HepG2 (cell line): ENCODE measurements at regions not wholly inside any gene's neighbourhood (a gene's known extent, or its start where the extent isn't known, plus 50 kb on each side); places are given as distances from the start of the nearest gene placed in this dataset.

Experiments
- ATAC-seq: fragments of 200-7000 bp; cut with Tn5 transposase; 3 replicates; pipeline ENCODE4 v1.9.1; 2020; ENCODE audit warnings: mild to moderate bottlenecking, moderate library complexity
- BruUV-seq: library from RNA; stranded (reverse); fragments of 400-500 nt; replicated peaks from 2 replicates; lab custom pipeline; 2021; lab: Mats Ljungman, UMichigan
- CTCF ChIA-PET: fragments of 300-600 bp; formaldehyde crosslinking; extraction: SDS; loops from one replicate; lab custom pipeline; 2021; ENCODE audit warnings: low total read pairs, inconsistent platforms, low intra/inter-chr PET ratio; lab: Yijun Ruan, JAX
- POLR2A ChIA-PET: fragments of 350-600 bp; sonication (Branson Sonifier 250); formaldehyde crosslinking; loops from one replicate; lab custom pipeline; 2020; ENCODE audit warnings: antibody characterized with exemption, inconsistent platforms; lab: Yijun Ruan, JAX
- DNase-seq: peaks from one replicate; pipeline ENCODE4 v3.0.0-alpha.2; 2015; ENCODE audit warnings: low spot score
- FAIRE-seq: peaks from 3 replicates; lab custom pipeline; 2011; peaks lifted over from hg19 to GRCh38; lab: Jason Lieb, UNC
- H2AFZ ChIP-seq: one replicate; pipeline ENCODE4 v1.6.1; 2011; ENCODE audit warnings: low read length, inconsistent platforms
- H3K27ac ChIP-seq: fragments of 300-600 bp; 3 replicates; pipeline ENCODE4 v1.8.0; 2011; ENCODE audit warnings: mixed run types, mild to moderate bottlenecking, mixed read lengths, low read length, inconsistent platforms; ENCODE audit not compliant: insufficient read depth; ENCODE audit errors: extremely low read length
- H3K27me3 ChIP-seq, 2 experiments: fragments of 200-600 bp in 1 of 2; 2 replicates in 1 of 2; 3 replicates in 1 of 2; pipeline versions ENCODE4 v1.6.0 to v1.8.0; 2011; ENCODE audit warnings: low read length in 2 of 2, mild to moderate bottlenecking in 2 of 2, moderate library complexity in 2 of 2, inconsistent platforms in 1 of 2; ENCODE audit not compliant: insufficient read depth in 2 of 2, control insufficient read depth in 1 of 2
- H3K36me3 ChIP-seq, 2 experiments: fragments of 200-600 bp in 1 of 2; replicated peaks in 1 of 2; 2 replicates in 1 of 2; 3 replicates in 1 of 2; pipeline versions ENCODE4 v1.5.1 to v1.8.0; 2011; ENCODE audit warnings: low read length in 2 of 2, inconsistent platforms in 1 of 2; ENCODE audit not compliant: insufficient read depth in 2 of 2, control insufficient read depth in 1 of 2
- H3K4me1 ChIP-seq: 2 replicates; pipeline ENCODE4 v1.5.1; 2012; ENCODE audit warnings: low read length, inconsistent platforms; ENCODE audit not compliant: insufficient read depth
- H3K4me2 ChIP-seq: 2 replicates; pipeline ENCODE4 v1.6.0; 2011; ENCODE audit warnings: low read depth, low read length, inconsistent platforms
- H3K4me3 ChIP-seq, 3 experiments: fragments of 200-600 bp in 1 of 3; sonication (generic), shearing (Covaris generic) in 1 of 3; replicated peaks in 1 of 3; 2 replicates each; pipeline ENCODE4 v1.5.1; 2011 to 2016; ENCODE audit warnings: low read length in 3 of 3, inconsistent platforms in 2 of 3, low read depth in 2 of 3, mild to moderate bottlenecking in 2 of 3, control low read depth in 1 of 3, mixed read lengths in 1 of 3; ENCODE audit not compliant: insufficient read depth in 1 of 3
- H3K79me2 ChIP-seq: one replicate; pipeline ENCODE4 v1.6.1; 2011; ENCODE audit warnings: low read length, inconsistent platforms; ENCODE audit not compliant: insufficient read depth
- H3K9ac ChIP-seq: 2 replicates; pipeline ENCODE4 v1.6.0; 2011; ENCODE audit warnings: mild to moderate bottlenecking, low read depth, low read length, inconsistent platforms; ENCODE audit not compliant: insufficient read depth
- H3K9me3 ChIP-seq: 2 replicates; pipeline ENCODE4 v1.5.1; 2012; ENCODE audit warnings: mild to moderate bottlenecking, low read length
- H4K20me1 ChIP-seq: 2 replicates; pipeline ENCODE4 v1.6.0; 2011; ENCODE audit warnings: inconsistent platforms, mild to moderate bottlenecking, low read length, moderate library complexity; ENCODE audit not compliant: insufficient read depth
- ASH2L ChIP-seq: fragments of 300-600, 200-600 bp; sonication (generic); IDR thresholded peaks from 2 replicates; pipeline ENCODE4 v1.7.0; 2017; ENCODE audit warnings: low read depth, mild to moderate bottlenecking, moderate library complexity, mixed read lengths, low read length; ENCODE audit not compliant: insufficient read length
- ERF ChIP-seq: IDR thresholded peaks from 2 replicates; pipeline ENCODE4 v1.6.1; 2018; ENCODE audit warnings: missing biosample characterization, missing genetic modification reagents
- ZNF737 ChIP-seq: sonication (generic); formaldehyde crosslinking; IDR thresholded peaks from 2 replicates; pipeline ENCODE4 v1.5.0; 2020; ENCODE audit warnings: missing genetic modification reagents, mild to moderate bottlenecking, borderline replicate concordance
- ZNF773 ChIP-seq: sonication (generic); formaldehyde crosslinking; IDR thresholded peaks from 2 replicates; pipeline ENCODE4 v1.4.0; 2020; ENCODE audit warnings: missing genetic modification reagents, borderline replicate concordance
- ZSCAN31 ChIP-seq: sonication (generic); formaldehyde crosslinking; IDR thresholded peaks from 2 replicates; pipeline ENCODE4 v1.5.0; 2020; ENCODE audit warnings: low read depth, mild to moderate bottlenecking, missing genetic modification reagents
- WGBS: methylation state at CpG from one replicate; pipeline ENCODE4 v1.1.6; 2017; ENCODE audit warnings: low lambda C conversion rate; 5-methylcytosine and 5-hydroxymethylcytosine counted together
- in situ Hi-C: cut with HindIII; loops from 2 replicates; pipeline ENCODE4 v1.10.0; 2017; ENCODE audit warnings: low pct_unique_long_range_greater_than_20kb; ENCODE audit not compliant: extremely low pct_ligation_motif_present
- intact Hi-C: fragments of 100-400 bp; cut with micrococcal nuclease; formaldehyde crosslinking; loops from one replicate; pipeline ENCODE4 v1.10.0; 2022; ENCODE audit not compliant: unreplicated experiment
- TF ChIP-seq, protein P1 (sequence below): sonication (generic); formaldehyde crosslinking; IDR thresholded peaks from 2 replicates; pipeline ENCODE4 v1.8.0; 2022; ENCODE audit warnings: missing genetic modification reagents, mild to moderate bottlenecking, borderline replicate concordance
- TF ChIP-seq, protein P2 (sequence below): fragments of 450-650 bp; IDR thresholded peaks from 2 replicates; pipeline ENCODE4 v1.6.1; 2016

GRCh38 chr13:112202966-112203365, 136.0 kb downstream of the SOX1 start (continued):
- TF ChIP-seq, protein P1, sequence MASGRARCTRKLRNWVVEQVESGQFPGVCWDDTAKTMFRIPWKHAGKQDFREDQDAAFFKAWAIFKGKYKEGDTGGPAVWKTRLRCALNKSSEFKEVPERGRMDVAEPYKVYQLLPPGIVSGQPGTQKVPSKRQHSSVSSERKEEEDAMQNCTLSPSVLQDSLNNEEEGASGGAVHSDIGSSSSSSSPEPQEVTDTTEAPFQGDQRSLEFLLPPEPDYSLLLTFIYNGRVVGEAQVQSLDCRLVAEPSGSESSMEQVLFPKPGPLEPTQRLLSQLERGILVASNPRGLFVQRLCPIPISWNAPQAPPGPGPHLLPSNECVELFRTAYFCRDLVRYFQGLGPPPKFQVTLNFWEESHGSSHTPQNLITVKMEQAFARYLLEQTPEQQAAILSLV (CRISPR knock-in tag): no peak
- TF ChIP-seq ZSCAN31 (CRISPR knock-in tag) (no peak), ZNF773 (CRISPR knock-in tag) (no peak), ERF (no peak)

- H3K27me3 ChIP-seq: peaks cover 7 to 67% of the 10 kb centered on the region in 2 experiments
- no TSS peak for BruUV-seq
- POLR2A ChIA-PET: no interaction called here
- DNase-seq (no peak), FAIRE-seq (no peak), ATAC-seq (no peak)
- H2AFZ ChIP-seq: no peak overlapping the region
- H3K27ac ChIP-seq: no peak overlapping the region
- no peak for TF ChIP-seq ZNF737 (CRISPR knock-in tag)
- TF ChIP-seq ASH2L: no peak
- TF ChIP-seq, protein P2, sequence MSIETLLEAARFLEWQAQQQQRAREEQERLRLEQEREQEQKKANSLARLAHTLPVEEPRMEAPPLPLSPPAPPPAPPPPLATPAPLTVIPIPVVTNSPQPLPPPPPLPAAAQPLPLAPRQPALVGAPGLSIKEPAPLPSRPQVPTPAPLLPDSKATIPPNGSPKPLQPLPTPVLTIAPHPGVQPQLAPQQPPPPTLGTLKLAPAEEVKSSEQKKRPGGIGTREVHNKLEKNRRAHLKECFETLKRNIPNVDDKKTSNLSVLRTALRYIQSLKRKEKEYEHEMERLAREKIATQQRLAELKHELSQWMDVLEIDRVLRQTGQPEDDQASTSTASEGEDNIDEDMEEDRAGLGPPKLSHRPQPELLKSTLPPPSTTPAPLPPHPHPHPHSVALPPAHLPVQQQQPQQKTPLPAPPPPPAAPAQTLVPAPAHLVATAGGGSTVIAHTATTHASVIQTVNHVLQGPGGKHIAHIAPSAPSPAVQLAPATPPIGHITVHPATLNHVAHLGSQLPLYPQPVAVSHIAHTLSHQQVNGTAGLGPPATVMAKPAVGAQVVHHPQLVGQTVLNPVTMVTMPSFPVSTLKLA: peak; percentile 100
- H3K4me3 ChIP-seq: no peak overlapping the region
- no peak overlapping the region for H3K4me2 ChIP-seq
- H3K79me2 ChIP-seq: no peaks in the 10 kb centered on the region
- no peaks in the 10 kb centered on the region for H3K9me3 ChIP-seq
- H3K36me3 ChIP-seq: no peaks in the 10 kb centered on the region
- no peaks in the 10 kb centered on the region for H4K20me1 ChIP-seq
- H3K9ac ChIP-seq: no peak overlapping the region
- in situ Hi-C loops (loop anchor here (25.0 kb wide), 1 partner anchor 234 kb away; no protein-coding TSS in a partner anchor), intact Hi-C loops (no loop called here)
- H3K4me1 ChIP-seq: no peaks in the 10 kb centered on the region
- WGBS: 71% methylated on average over 1 of the region's 6 CpGs
- CTCF ChIA-PET: no interaction called here
Observed at GRCh38 chr13:112203614-112204013, 136.7 kb downstream of the SOX1 start.
